ENCODE measurements at regions not wholly inside any gene's neighbourhood (a gene's known extent, or its start where the extent isn't known, plus 50 kb on each side); places are given as distances from the start of the nearest gene placed in this dataset.

- H3K4me3 ChIP-seq, result no peak overlapping the region
- ATAC-seq (no peak), DNase-seq (no peak)
- 22 to 34% methylated on average over 3 of the region's 3 CpGs for WGBS, 2 donors
- no peaks in the 10 kb centered on the region for H3K9me3 ChIP-seq
- intact Hi-C loops (cut with DNase I), result no loop called here
- TF ChIP-seq, protein P1, sequence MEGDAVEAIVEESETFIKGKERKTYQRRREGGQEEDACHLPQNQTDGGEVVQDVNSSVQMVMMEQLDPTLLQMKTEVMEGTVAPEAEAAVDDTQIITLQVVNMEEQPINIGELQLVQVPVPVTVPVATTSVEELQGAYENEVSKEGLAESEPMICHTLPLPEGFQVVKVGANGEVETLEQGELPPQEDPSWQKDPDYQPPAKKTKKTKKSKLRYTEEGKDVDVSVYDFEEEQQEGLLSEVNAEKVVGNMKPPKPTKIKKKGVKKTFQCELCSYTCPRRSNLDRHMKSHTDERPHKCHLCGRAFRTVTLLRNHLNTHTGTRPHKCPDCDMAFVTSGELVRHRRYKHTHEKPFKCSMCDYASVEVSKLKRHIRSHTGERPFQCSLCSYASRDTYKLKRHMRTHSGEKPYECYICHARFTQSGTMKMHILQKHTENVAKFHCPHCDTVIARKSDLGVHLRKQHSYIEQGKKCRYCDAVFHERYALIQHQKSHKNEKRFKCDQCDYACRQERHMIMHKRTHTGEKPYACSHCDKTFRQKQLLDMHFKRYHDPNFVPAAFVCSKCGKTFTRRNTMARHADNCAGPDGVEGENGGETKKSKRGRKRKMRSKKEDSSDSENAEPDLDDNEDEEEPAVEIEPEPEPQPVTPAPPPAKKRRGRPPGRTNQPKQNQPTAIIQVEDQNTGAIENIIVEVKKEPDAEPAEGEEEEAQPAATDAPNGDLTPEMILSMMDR (IDR thresholded peaks at IDR 0.05), result no peak
- TF ChIP-seq POLR2A (IDR thresholded peaks at IDR 0.05), result no peak
- no peak overlapping the region for H3K27ac ChIP-seq
- no peaks in the 10 kb centered on the region for H3K27me3 ChIP-seq
- H3K4me1 ChIP-seq, result no peaks in the 10 kb centered on the region
- no peaks in the 10 kb centered on the region for H3K36me3 ChIP-seq (replicated peaks in 1 of 2; ENCODE audit: insufficient read depth in 1 of 2, low read depth in 2 of 2)
Measured at GRCh38 chr1:233485809-233486398, 128.0 kb upstream of the KCNK1 start.

- intact Hi-C loops (cut with DNase I), result no loop called here
- ATAC-seq (no peak), DNase-seq (no peak)
- TF ChIP-seq, protein P1 (IDR thresholded peaks at IDR 0.05), result no peak
- TF ChIP-seq POLR2A (IDR thresholded peaks at IDR 0.05), result no peak
- H3K9me3 ChIP-seq, result no peaks in the 10 kb centered on the region
- no peaks in the 10 kb centered on the region for H3K27me3 ChIP-seq
- H3K36me3 ChIP-seq (replicated peaks in 1 of 2; ENCODE audit: insufficient read depth in 1 of 2, low read depth in 2 of 2), result no peaks in the 10 kb centered on the region
- H3K27ac ChIP-seq, result no peak overlapping the region
- no peak overlapping the region for H3K4me3 ChIP-seq
- peaks cover 5% of the 10 kb centered on the region for H3K4me1 ChIP-seq
Measured at GRCh38 chr1:233487408-233487807, 126.5 kb upstream of the KCNK1 start.

DNA sequence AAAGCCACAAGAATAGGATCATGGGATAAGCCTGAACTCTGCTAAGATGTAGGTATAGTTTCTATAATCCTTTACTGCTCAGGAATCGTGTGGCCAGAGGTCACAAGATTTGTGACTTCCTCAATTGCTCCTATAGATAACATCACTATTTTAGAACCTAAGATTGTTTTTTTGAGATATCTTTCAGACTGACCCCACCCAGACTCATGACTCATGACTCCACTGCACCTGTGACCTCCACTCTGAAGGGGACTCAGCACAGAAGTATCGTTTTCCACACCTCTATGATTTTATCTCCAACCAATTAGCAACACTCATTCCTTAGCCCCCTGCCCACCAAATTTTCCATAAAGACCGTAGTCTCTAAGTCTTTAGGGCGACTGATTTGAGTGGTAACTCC, 124.5 kb upstream of the KCNK1 start:
- H3K9me3 ChIP-seq, result no peaks in the 10 kb centered on the region
- no peaks in the 10 kb centered on the region for H3K36me3 ChIP-seq (replicated peaks in 1 of 2; ENCODE audit: insufficient read depth in 1 of 2, low read depth in 2 of 2)
- no peak for ATAC-seq
- intact Hi-C loops (cut with DNase I), result no loop called here
- DNase-seq, result no peak
- no peak overlapping the region for H3K27ac ChIP-seq
- H3K27me3 ChIP-seq, result no peaks in the 10 kb centered on the region
- H3K4me1 ChIP-seq, result peaks cover 7% of the 10 kb centered on the region
- H3K4me3 ChIP-seq, result no peak overlapping the region
- TF ChIP-seq, protein P1 (IDR thresholded peaks at IDR 0.05), result no peak
- WGBS, 2 donors, result 88 to 98% methylated on average over 4 of the region's 4 CpGs

DNA sequence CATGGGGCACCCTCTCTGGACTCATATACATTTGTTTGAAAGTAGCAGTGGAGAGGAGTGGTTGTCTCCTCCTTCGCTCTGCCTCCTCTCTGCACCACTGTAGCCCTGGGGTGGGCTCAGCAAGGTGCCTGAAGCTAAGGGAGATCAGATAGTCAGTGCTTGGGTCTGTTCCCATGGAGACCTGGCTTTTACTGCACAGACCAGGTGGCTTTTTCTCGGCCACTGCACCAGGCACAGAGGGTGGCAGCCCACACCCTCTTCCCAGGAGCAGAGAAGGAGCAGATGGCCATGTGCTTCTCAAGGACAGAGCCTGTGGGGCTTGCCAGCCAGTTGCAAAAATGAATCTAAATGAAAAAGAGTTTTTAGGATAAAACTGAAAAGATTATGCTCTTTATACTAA, 123.4 kb upstream of the KCNK1 start:
- no peak for TF ChIP-seq POLR2A (IDR thresholded peaks at IDR 0.05)
- TF ChIP-seq, protein P1 (IDR thresholded peaks at IDR 0.05), result no peak
- ATAC-seq, result peak; percentile 82
- intact Hi-C loops (cut with DNase I), result no loop called here
- no peaks in the 10 kb centered on the region for H3K27me3 ChIP-seq
- DNase-seq, result peak; percentile 64 to 85 (median 80)
- peaks cover 7% of the 10 kb centered on the region for H3K4me1 ChIP-seq
- no peak overlapping the region for H3K4me3 ChIP-seq
- no peaks in the 10 kb centered on the region for H3K9me3 ChIP-seq
- H3K27ac ChIP-seq, result no peak overlapping the region
- no peaks in the 10 kb centered on the region for H3K36me3 ChIP-seq (replicated peaks in 1 of 2; ENCODE audit: insufficient read depth in 1 of 2, low read depth in 2 of 2)
- WGBS, 2 donors, result 38 to 69% methylated on average over 2 of the region's 2 CpGs

GRCh38 chr1:233491953-233492620, 121.8 kb upstream of the KCNK1 start:
- Histone ChIP-seq H3K4me1 (peaks cover 7% of the 10 kb centered on the region), H3K4me3 (no peak overlapping the region), H3K27me3 (no peaks in the 10 kb centered on the region), H3K9me3 (no peaks in the 10 kb centered on the region), H3K27ac (no peak overlapping the region), H3K36me3 (replicated peaks in 1 of 2; ENCODE audit: insufficient read depth in 1 of 2, low read depth in 2 of 2) (no peaks in the 10 kb centered on the region)
- intact Hi-C loops (cut with DNase I), result no loop called here
- no peak for DNase-seq
- TF ChIP-seq, protein P1 (IDR thresholded peaks at IDR 0.05), result no peak
- no peak for TF ChIP-seq POLR2A (IDR thresholded peaks at IDR 0.05)
- 48% methylated on average over 7 of the region's 7 CpGs for WGBS, 2 donors
- ATAC-seq, result no peak

All from body of pancreas (tissue), 4 donors.